ENCODE measurements at regions not wholly inside any gene's neighbourhood (a gene's known extent, or its start where the extent isn't known, plus 50 kb on each side); places are given as distances from the start of the nearest gene placed in this dataset.

- no peaks in the 10 kb centered on the region; the same call in 1 of the 2 replicates for H3K36me3 ChIP-seq (ENCODE audit: low read depth)
- no peaks in the 10 kb centered on the region for H3K27me3 ChIP-seq (ENCODE audit: insufficient read depth, low read depth)
- ChIA-PET CTCF (no interaction called here), POLR2A (ENCODE audit: unreplicated experiment) (no interaction called here)
- H3K4me2 ChIP-seq: no peak overlapping the region
- no peaks in the 10 kb centered on the region for H3K79me2 ChIP-seq (ENCODE audit: low read depth)
- TF ChIP-seq CTCF (conservative IDR thresholded peaks at IDR 0.05): no peak
- no peak for TF ChIP-seq EZH2 (IDR thresholded peaks at IDR 0.05; ENCODE audit: low read depth)
- BruUV-seq (replicated peaks): no TSS peak
- no peak overlapping the region for H3K4me3 ChIP-seq
- H2AFZ ChIP-seq: no peak overlapping the region
- no peak for DNase-seq
- H3K4me1 ChIP-seq (replicated peaks; ENCODE audit: insufficient read depth): peaks cover 9% of the 10 kb centered on the region; the same call in 1 of the 2 replicates
- H4K20me1 ChIP-seq (ENCODE audit: insufficient read depth): no peaks in the 10 kb centered on the region
- no peaks in the 10 kb centered on the region for H3K9me3 ChIP-seq (ENCODE audit: insufficient read depth, low read depth)
- intact Hi-C loops (cut with micrococcal nuclease; ENCODE audit: unreplicated experiment): no loop called here
- no peak overlapping the region for H3K27ac ChIP-seq
- peaks cover 11% of the 10 kb centered on the region; the same call in 1 of the 2 replicates for H3F3A ChIP-seq (ENCODE audit: insufficient read depth, low read depth)
- H3K9me2 ChIP-seq (ENCODE audit: insufficient read depth): no peaks in the 10 kb centered on the region
These were observed 162.3 kb downstream of the HAUS1 start for GRCh38 chr18:46266473-46266872.

GRCh38 chr18:46268671-46269070, 164.5 kb downstream of the HAUS1 start:
- CTCF ChIA-PET: no interaction called here
- peaks cover 17% of the 10 kb centered on the region; the same call in 1 of the 2 replicates for H3F3A ChIP-seq (ENCODE audit: insufficient read depth, low read depth)
- BruUV-seq (replicated peaks): no TSS peak

GRCh38 chr18:46269275-46269674, 165.1 kb downstream of the HAUS1 start:
- Histone ChIP-seq H3K4me3 (no peak overlapping the region), H2AFZ (no peak overlapping the region), H4K20me1 (ENCODE audit: insufficient read depth) (no peaks in the 10 kb centered on the region), H3K36me3 (ENCODE audit: low read depth) (no peaks in the 10 kb centered on the region; the same call in 1 of the 2 replicates), H3K4me2 (no peak overlapping the region), H3K79me2 (ENCODE audit: low read depth) (no peaks in the 10 kb centered on the region), H3K27me3 (ENCODE audit: insufficient read depth, low read depth) (no peaks in the 10 kb centered on the region), H3K9me2 (ENCODE audit: insufficient read depth) (no peaks in the 10 kb centered on the region), H3K4me1 (replicated peaks; ENCODE audit: insufficient read depth) (peaks cover 19% of the 10 kb centered on the region), H3K27ac (no peak overlapping the region), H3F3A (ENCODE audit: insufficient read depth, low read depth) (peaks cover 19% of the 10 kb centered on the region; the same call in 1 of the 2 replicates), H3K9me3 (ENCODE audit: insufficient read depth, low read depth) (no peaks in the 10 kb centered on the region)
- ChIA-PET POLR2A (ENCODE audit: unreplicated experiment) (no interaction called here), CTCF (no interaction called here)
- intact Hi-C loops (cut with micrococcal nuclease; ENCODE audit: unreplicated experiment): no loop called here
- DNase-seq: no peak
- BruUV-seq (replicated peaks): no TSS peak
- TF ChIP-seq EZH2 (IDR thresholded peaks at IDR 0.05; ENCODE audit: low read depth) (no peak), CTCF (conservative IDR thresholded peaks at IDR 0.05) (no peak)

More at GRCh38 chr18:46268671-46269070, 164.5 kb downstream of the HAUS1 start:
- Histone ChIP-seq H3K4me1 (replicated peaks; ENCODE audit: insufficient read depth) (peaks cover 19% of the 10 kb centered on the region), H3K4me2 (no peak overlapping the region), H3K9me3 (ENCODE audit: insufficient read depth, low read depth) (no peaks in the 10 kb centered on the region), H3K27me3 (ENCODE audit: insufficient read depth, low read depth) (no peaks in the 10 kb centered on the region), H3K79me2 (ENCODE audit: low read depth) (no peaks in the 10 kb centered on the region), H3K27ac (no peak overlapping the region), H3K36me3 (ENCODE audit: low read depth) (no peaks in the 10 kb centered on the region; the same call in 1 of the 2 replicates), H2AFZ (no peak overlapping the region), H4K20me1 (ENCODE audit: insufficient read depth) (no peaks in the 10 kb centered on the region), H3K4me3 (no peak overlapping the region), H3K9me2 (ENCODE audit: insufficient read depth) (no peaks in the 10 kb centered on the region)
- DNase-seq: no peak
- POLR2A ChIA-PET (ENCODE audit: unreplicated experiment): no interaction called here
- TF ChIP-seq EZH2 (IDR thresholded peaks at IDR 0.05; ENCODE audit: low read depth) (no peak), CTCF (conservative IDR thresholded peaks at IDR 0.05) (no peak)
- intact Hi-C loops (cut with micrococcal nuclease; ENCODE audit: unreplicated experiment): no loop called here
